ENCODE measurements at regions not wholly inside any gene's neighbourhood (a gene's known extent, or its start where the extent isn't known, plus 50 kb on each side); places are given as distances from the start of the nearest gene placed in this dataset.

DNA sequence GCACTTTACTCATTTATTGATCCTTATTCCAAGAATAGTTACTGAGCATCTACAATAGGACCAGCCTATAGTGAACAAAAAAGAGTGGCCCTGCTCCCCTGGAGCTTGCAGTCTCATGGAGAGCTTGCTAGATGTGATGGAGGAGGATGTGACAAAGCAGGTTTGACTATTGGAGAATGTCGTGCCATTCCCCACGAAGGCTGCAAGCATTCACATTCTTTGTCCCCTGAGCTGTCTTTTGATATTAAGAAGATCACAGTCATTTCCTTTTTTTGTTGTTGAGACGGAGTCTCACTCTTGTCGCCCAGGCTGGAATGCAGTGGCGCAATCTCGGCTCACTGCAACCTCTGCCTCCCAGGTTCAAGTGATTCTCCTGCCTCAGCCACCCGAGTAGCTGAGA, 115.0 kb upstream of the ADAMTS18 start:
- Histone ChIP-seq H3K9me3 (replicated peaks; ENCODE audit: insufficient read depth, low read length) (no peaks in the 10 kb centered on the region), H3K4me1 (ENCODE audit: low read length) (no peaks in the 10 kb centered on the region), H3K4me3 (ENCODE audit: low read length) (no peak overlapping the region), H2AFZ (ENCODE audit: low read length) (no peak overlapping the region), H4K20me1 (ENCODE audit: insufficient read depth, low read length) (no peaks in the 10 kb centered on the region), H3K4me2 (ENCODE audit: low read depth, low read length) (no peak overlapping the region), H3K9me2 (replicated peaks; ENCODE audit: insufficient read depth, low read length) (no peaks in the 10 kb centered on the region), H3K79me2 (ENCODE audit: low read length) (no peaks in the 10 kb centered on the region), H3F3A (ENCODE audit: insufficient read depth, low read length) (no peaks in the 10 kb centered on the region), H3K36me3 (replicated peaks; ENCODE audit: insufficient read depth, low read length) (no peaks in the 10 kb centered on the region), H3K27me3 (replicated peaks; ENCODE audit: insufficient read depth, low read length) (no peaks in the 10 kb centered on the region), H3K27ac (ENCODE audit: low read length) (no peak overlapping the region), H3K9ac (ENCODE audit: low read length) (no peak overlapping the region)
- TF ChIP-seq EZH2 (optimal IDR thresholded peaks at IDR 0.05; ENCODE audit: low read depth, low read length) (no peak), EZH2phosphoT487 (IDR thresholded peaks at IDR 0.05; ENCODE audit: low read length) (no peak)
- TF ChIP-seq, protein P1, sequence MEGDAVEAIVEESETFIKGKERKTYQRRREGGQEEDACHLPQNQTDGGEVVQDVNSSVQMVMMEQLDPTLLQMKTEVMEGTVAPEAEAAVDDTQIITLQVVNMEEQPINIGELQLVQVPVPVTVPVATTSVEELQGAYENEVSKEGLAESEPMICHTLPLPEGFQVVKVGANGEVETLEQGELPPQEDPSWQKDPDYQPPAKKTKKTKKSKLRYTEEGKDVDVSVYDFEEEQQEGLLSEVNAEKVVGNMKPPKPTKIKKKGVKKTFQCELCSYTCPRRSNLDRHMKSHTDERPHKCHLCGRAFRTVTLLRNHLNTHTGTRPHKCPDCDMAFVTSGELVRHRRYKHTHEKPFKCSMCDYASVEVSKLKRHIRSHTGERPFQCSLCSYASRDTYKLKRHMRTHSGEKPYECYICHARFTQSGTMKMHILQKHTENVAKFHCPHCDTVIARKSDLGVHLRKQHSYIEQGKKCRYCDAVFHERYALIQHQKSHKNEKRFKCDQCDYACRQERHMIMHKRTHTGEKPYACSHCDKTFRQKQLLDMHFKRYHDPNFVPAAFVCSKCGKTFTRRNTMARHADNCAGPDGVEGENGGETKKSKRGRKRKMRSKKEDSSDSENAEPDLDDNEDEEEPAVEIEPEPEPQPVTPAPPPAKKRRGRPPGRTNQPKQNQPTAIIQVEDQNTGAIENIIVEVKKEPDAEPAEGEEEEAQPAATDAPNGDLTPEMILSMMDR (IDR thresholded peaks at IDR 0.05; ENCODE audit: low read length), result no peak
- no peak for DNase-seq

DNA sequence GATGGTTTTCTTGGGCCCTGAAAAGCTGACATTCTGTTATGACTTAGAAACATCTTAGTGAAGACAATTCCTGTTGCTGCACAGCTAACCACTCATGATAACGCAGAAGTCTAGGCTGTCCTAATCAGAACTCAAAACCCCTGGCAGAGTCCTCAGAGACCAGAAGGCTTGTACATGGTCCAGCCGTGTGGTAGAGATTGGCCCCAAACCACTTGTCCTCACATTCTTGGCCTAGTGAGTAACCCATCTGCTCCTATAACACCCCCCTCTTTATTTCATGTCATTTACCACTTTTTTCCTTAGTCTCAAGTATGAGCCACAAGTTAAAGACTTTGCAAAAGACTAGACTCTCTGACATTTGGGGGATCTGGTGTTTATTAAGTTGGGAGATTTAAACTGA, 116.5 kb upstream of the ADAMTS18 start:
- Histone ChIP-seq H3K4me3 (ENCODE audit: low read length) (no peak overlapping the region), H3K27ac (ENCODE audit: low read length) (no peak overlapping the region), H3K9me2 (replicated peaks; ENCODE audit: insufficient read depth, low read length) (no peaks in the 10 kb centered on the region), H3K9me3 (replicated peaks; ENCODE audit: insufficient read depth, low read length) (no peaks in the 10 kb centered on the region), H3K4me1 (ENCODE audit: low read length) (no peaks in the 10 kb centered on the region), H3K27me3 (replicated peaks; ENCODE audit: insufficient read depth, low read length) (no peaks in the 10 kb centered on the region), H3K4me2 (ENCODE audit: low read depth, low read length) (no peak overlapping the region), H2AFZ (ENCODE audit: low read length) (no peak overlapping the region), H3K36me3 (replicated peaks; ENCODE audit: insufficient read depth, low read length) (no peaks in the 10 kb centered on the region), H3K79me2 (ENCODE audit: low read length) (no peaks in the 10 kb centered on the region), H4K20me1 (ENCODE audit: insufficient read depth, low read length) (no peaks in the 10 kb centered on the region), H3K9ac (ENCODE audit: low read length) (no peak overlapping the region), H3F3A (ENCODE audit: insufficient read depth, low read length) (no peaks in the 10 kb centered on the region)
- TF ChIP-seq EZH2 (optimal IDR thresholded peaks at IDR 0.05; ENCODE audit: low read depth, low read length), result no peak
- TF ChIP-seq, protein P1 (IDR thresholded peaks at IDR 0.05; ENCODE audit: low read length), result no peak
- TF ChIP-seq EZH2phosphoT487 (IDR thresholded peaks at IDR 0.05; ENCODE audit: low read length), result no peak
- no peak for DNase-seq

DNA sequence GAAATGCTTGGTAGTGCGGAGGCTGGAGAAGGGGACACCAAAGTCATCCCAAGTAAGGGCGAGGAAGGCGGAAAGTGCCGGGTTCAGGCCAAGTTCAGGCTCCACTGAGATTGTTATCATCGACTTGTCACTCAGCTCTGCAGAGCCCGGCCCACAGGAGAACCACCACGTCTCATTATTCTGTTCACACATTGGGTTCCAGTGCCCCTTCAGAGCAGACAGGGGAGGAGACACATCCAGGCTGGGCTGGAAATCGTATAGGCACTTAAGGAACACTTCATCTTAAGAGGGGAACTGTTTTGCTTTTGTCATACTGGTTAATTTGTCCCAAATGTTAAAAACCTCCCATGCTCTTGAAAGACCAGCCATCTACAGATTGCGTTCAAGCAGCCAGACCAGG, 118.3 kb upstream of the ADAMTS18 start:
- no peaks in the 10 kb centered on the region for H3K27me3 ChIP-seq (replicated peaks; ENCODE audit: insufficient read depth, low read length)
- no peak overlapping the region for H3K9ac ChIP-seq (ENCODE audit: low read length)
- H2AFZ ChIP-seq (ENCODE audit: low read length), result no peak overlapping the region
- TF ChIP-seq, protein P1 (IDR thresholded peaks at IDR 0.05; ENCODE audit: low read length), result no peak
- TF ChIP-seq EZH2 (optimal IDR thresholded peaks at IDR 0.05; ENCODE audit: low read depth, low read length), result no peak
- no peaks in the 10 kb centered on the region for H3K36me3 ChIP-seq (replicated peaks; ENCODE audit: insufficient read depth, low read length)
- no peaks in the 10 kb centered on the region for H3K4me1 ChIP-seq (ENCODE audit: low read length)
- H3K27ac ChIP-seq (ENCODE audit: low read length), result no peak overlapping the region
- no peaks in the 10 kb centered on the region for H3K9me3 ChIP-seq (replicated peaks; ENCODE audit: insufficient read depth, low read length)
- H3K9me2 ChIP-seq (replicated peaks; ENCODE audit: insufficient read depth, low read length), result no peaks in the 10 kb centered on the region
- DNase-seq, result no peak
- no peaks in the 10 kb centered on the region for H3F3A ChIP-seq (ENCODE audit: insufficient read depth, low read length)
- no peaks in the 10 kb centered on the region for H4K20me1 ChIP-seq (ENCODE audit: insufficient read depth, low read length)
- no peak overlapping the region for H3K4me3 ChIP-seq (ENCODE audit: low read length)
- H3K79me2 ChIP-seq (ENCODE audit: low read length), result no peaks in the 10 kb centered on the region
- no peak overlapping the region for H3K4me2 ChIP-seq (ENCODE audit: low read depth, low read length)
